NCI-H446 treated with DMSO at 0.1 percent for 48 hours (cell line): ENCODE measurements at regions not wholly inside any gene's neighbourhood (a gene's known extent, or its start where the extent isn't known, plus 50 kb on each side); places are given as distances from the start of the nearest gene placed in this dataset.
"Not testable (repeated sequence)": the region's sequence is repeated elsewhere in the genome, so short reads cannot be mapped to it uniquely, and the experiment has no call there.

ENCODE experiments used
- DNase-seq: peaks from one replicate; lab custom pipeline; 2025; lab: John Stamatoyannopoulos, UW

- no peak for DNase-seq
Observed at GRCh38 chr18:25490316-25490715, 138.3 kb upstream of the ZNF521 start.

GRCh38 chr18:25473008-25473407 is 121.0 kb upstream of the ZNF521 start:
- no peak for DNase-seq

GRCh38 chr18:25470756-25471524 is 119.0 kb upstream of the ZNF521 start:
- not testable (repeated sequence) for DNase-seq

- no peak for DNase-seq
Observed at GRCh38 chr18:25470062-25470461, 118.1 kb upstream of the ZNF521 start.

- DNase-seq: no peak
Observed at GRCh38 chr18:25469489-25469888, 117.5 kb upstream of the ZNF521 start.

- DNase-seq: peak; percentile 82
Observed at GRCh38 chr18:25467226-25467987, 115.4 kb upstream of the ZNF521 start.

- no peak for DNase-seq
Observed at GRCh38 chr18:25465152-25465732, 113.3 kb upstream of the ZNF521 start.

- no peak for DNase-seq
Observed at GRCh38 chr18:25464227-25464626, 112.3 kb upstream of the ZNF521 start.

GRCh38 chr18:25463726-25464125 is 111.8 kb upstream of the ZNF521 start:
- no peak for DNase-seq

GRCh38 chr18:25459814-25460213 is 107.8 kb upstream of the ZNF521 start:
- peak; percentile 14 for DNase-seq

GRCh38 chr18:25457601-25458000 is 105.6 kb upstream of the ZNF521 start:
- DNase-seq: no peak

GRCh38 chr18:25457126-25457525 is 105.2 kb upstream of the ZNF521 start:
- no peak for DNase-seq

GRCh38 chr18:25456334-25457010 is 104.5 kb upstream of the ZNF521 start:
- no peak for DNase-seq

- DNase-seq: no peak
Observed at GRCh38 chr18:25455646-25456045, 103.7 kb upstream of the ZNF521 start.

GRCh38 chr18:25455159-25455558 is 103.2 kb upstream of the ZNF521 start:
- DNase-seq: no peak

GRCh38 chr18:25454730-25455129 is 102.8 kb upstream of the ZNF521 start:
- DNase-seq: no peak

- DNase-seq: no peak
Observed at GRCh38 chr18:25454270-25454659, 102.3 kb upstream of the ZNF521 start.

GRCh38 chr18:25453556-25454269 is 101.7 kb upstream of the ZNF521 start:
- DNase-seq: no peak

- no peak for DNase-seq
Observed at GRCh38 chr18:25451077-25451658, 99.2 kb upstream of the ZNF521 start.

GRCh38 chr18:25449046-25449445 is 97.1 kb upstream of the ZNF521 start:
- no peak for DNase-seq

GRCh38 chr18:25446972-25447371 is 95.0 kb upstream of the ZNF521 start:
- DNase-seq: no peak
